Stomach (tissue), 8 donors: ENCODE measurements at regions not wholly inside any gene's neighbourhood (a gene's known extent, or its start where the extent isn't known, plus 50 kb on each side); places are given as distances from the start of the nearest gene placed in this dataset.

Experiments
- DNase-seq, 2 donors: peaks; one replicate each; pipeline versions ENCODE4 v3.0.0 to v3.0.0-alpha.2; 2013 to 2019
- H3K27ac ChIP-seq, 5 donors: fragments of 200-600 bp in 4 of 5; sonication (generic) in 4 of 5; one replicate each; pipeline ENCODE4 v1.5.1; 2013 to 2019; ENCODE audit warnings: mild to moderate bottlenecking in 1 of 5, moderate library complexity in 1 of 5
- H3K27me3 ChIP-seq, 3 donors: fragments of 200-600 bp; sonication (generic); one replicate each; pipeline ENCODE4 v1.5.1; 2017 to 2019; ENCODE audit warnings: mixed run types in 1 of 3
- H3K36me3 ChIP-seq, 4 donors: fragments of 200-600 bp; sonication (generic); 1 replicate in 3 of 4; 2 replicates in 1 of 4; pipeline ENCODE4 v1.5.1; 2016 to 2019
- H3K4me1 ChIP-seq, 4 donors: fragments of 200-600 bp; sonication (generic); one replicate each; pipeline ENCODE4 v1.5.1; 2016 to 2019
- H3K4me3 ChIP-seq, 4 donors: fragments of 200-600 bp; sonication (generic) in 3 of 4; one replicate each; pipeline ENCODE4 v1.5.1; 2016 to 2019; ENCODE audit warnings: mild to moderate bottlenecking in 1 of 4
- H3K9me3 ChIP-seq, 4 donors: fragments of 200-600 bp; sonication (generic); one replicate each; pipeline ENCODE4 v1.5.1; 2016 to 2019
- CTCF ChIP-seq, 7 experiments: fragments of 450-650 bp in 4 of 7; fragments of 200-600 bp in 3 of 7; sonication (generic) in 3 of 7; IDR thresholded peaks; one replicate each; pipeline ENCODE4 v1.5.1; 2016 to 2019; ENCODE audit warnings: antibody characterized with exemption in 7 of 7, control low read depth in 2 of 7, mild to moderate bottlenecking in 1 of 7
- EP300 ChIP-seq: sonication (generic); formaldehyde crosslinking; IDR thresholded peaks from one replicate; pipeline ENCODE4 v1.6.1; 2017; ENCODE audit warnings: antibody characterized with exemption
- POLR2A ChIP-seq, 4 donors: fragments of 450-650 bp; IDR thresholded peaks; one replicate each; pipeline ENCODE4 v1.6.1; 2016; ENCODE audit warnings: antibody characterized with exemption in 4 of 4, control low read depth in 2 of 4, mild to moderate bottlenecking in 1 of 4, moderate library complexity in 1 of 4
- POLR2AphosphoS5 ChIP-seq, 3 donors: sonication (generic); formaldehyde crosslinking; IDR thresholded peaks; one replicate each; pipeline ENCODE4 v1.6.1; 2016; ENCODE audit warnings: antibody characterized with exemption in 3 of 3
- WGBS, 5 donors: extraction: QIAGEN DNeasy Blood & Tissue Kit in 3 of 5; methylation state at CpG; one replicate each; pipeline versions ENCODE4 v1.1.5 to v1.1.7; 2013 to 2018; 5-methylcytosine and 5-hydroxymethylcytosine counted together
- intact Hi-C: fragments of 100-400 bp; cut with DNase I; formaldehyde crosslinking; loops from one replicate; pipeline ENCODE4 v1.15.1; 2023; ENCODE audit warnings: low total_unique reads
- donor health status: healthy with polysubstance abuse.
- donor health status: Bipolar disorder and iron deficiency.
- donor health status: healthy.

- no peak for DNase-seq
- WGBS, 5 donors: 77 to 93% (median 81%) methylated on average over 4 of the region's 4 CpGs
- Histone ChIP-seq H3K27me3 (peaks cover 0 to 10% (median 0%) of the 10 kb centered on the region in 3 donors), H3K4me3 (no peak overlapping the region), H3K9me3 (peaks cover 0 to 18% (median 0%) of the 10 kb centered on the region in 4 donors), H3K4me1 (no peaks in the 10 kb centered on the region), H3K27ac (no peak overlapping the region), H3K36me3 (no peaks in the 10 kb centered on the region)
- TF ChIP-seq POLR2AphosphoS5 (IDR thresholded peaks at IDR 0.05): no peak
- no peak for TF ChIP-seq CTCF (IDR thresholded peaks at IDR 0.05)
- no peak for TF ChIP-seq POLR2A (IDR thresholded peaks at IDR 0.05)
- TF ChIP-seq EP300: no peak
- intact Hi-C loops: no loop called here
Observed at GRCh38 chr10:130407052-130407451, 270.9 kb downstream of the GLRX3 start.

- no peaks in the 10 kb centered on the region for H3K4me1 ChIP-seq
- no peak overlapping the region for H3K27ac ChIP-seq
- H3K4me3 ChIP-seq: no peak overlapping the region
- 61 to 74% (median 73%) methylated on average over 9 to 11 of the region's 11 CpGs for WGBS, 5 donors
- TF ChIP-seq CTCF (IDR thresholded peaks at IDR 0.05): no peak
- no peak for TF ChIP-seq EP300
- no peak for TF ChIP-seq POLR2AphosphoS5 (IDR thresholded peaks at IDR 0.05)
- TF ChIP-seq POLR2A (IDR thresholded peaks at IDR 0.05): no peak
- H3K36me3 ChIP-seq: no peaks in the 10 kb centered on the region
- no peak for DNase-seq
- H3K27me3 ChIP-seq: peaks cover 0 to 3% (median 0%) of the 10 kb centered on the region in 3 donors
- intact Hi-C loops: no loop called here
- H3K9me3 ChIP-seq: peaks cover 0 to 12% (median 0%) of the 10 kb centered on the region in 4 donors
Observed at GRCh38 chr10:130409331-130409730, 273.1 kb downstream of the GLRX3 start.

- Histone ChIP-seq H3K4me1 (no peaks in the 10 kb centered on the region), H3K4me3 (no peak overlapping the region), H3K9me3 (peaks cover 0 to 12% (median 0%) of the 10 kb centered on the region in 4 donors), H3K27ac (no peak overlapping the region), H3K27me3 (peaks cover 0 to under 1% (median 0%) of the 10 kb centered on the region in 3 donors), H3K36me3 (no peaks in the 10 kb centered on the region)
- WGBS, 5 donors: 61 to 73% (median 72%) methylated on average over 10 of the region's 10 CpGs
- TF ChIP-seq POLR2AphosphoS5 (IDR thresholded peaks at IDR 0.05) (no peak), CTCF (IDR thresholded peaks at IDR 0.05) (no peak), POLR2A (IDR thresholded peaks at IDR 0.05) (no peak), EP300 (no peak)
- intact Hi-C loops: no loop called here
- no peak for DNase-seq
Observed at GRCh38 chr10:130409931-130410330, 273.7 kb downstream of the GLRX3 start.

GRCh38 chr10:130411496-130412085, 275.4 kb downstream of the GLRX3 start:
- Histone ChIP-seq H3K4me1 (no peaks in the 10 kb centered on the region), H3K36me3 (no peaks in the 10 kb centered on the region), H3K27ac (no peak overlapping the region), H3K4me3 (no peak overlapping the region), H3K27me3 (no peaks in the 10 kb centered on the region), H3K9me3 (peaks cover 0 to 12% (median 0%) of the 10 kb centered on the region in 4 donors)
- TF ChIP-seq POLR2A (IDR thresholded peaks at IDR 0.05) (no peak), CTCF (IDR thresholded peaks at IDR 0.05) (no peak), POLR2AphosphoS5 (IDR thresholded peaks at IDR 0.05) (no peak), EP300 (no peak)
- DNase-seq: no peak
- intact Hi-C loops: no loop called here
- WGBS, 5 donors: 27 to 32% (median 30%) methylated on average over 13 of the region's 13 CpGs
